SK-N-MC (cell line): ENCODE measurements at regions not wholly inside any gene's neighbourhood (a gene's known extent, or its start where the extent isn't known, plus 50 kb on each side); places are given as distances from the start of the nearest gene placed in this dataset.

Experiments used
- EZH2 ChIP-seq: fragments of 200-600 bp; sonication (generic); IDR thresholded peaks from one replicate; pipeline ENCODE4 v1.6.1; 2017; ENCODE audit warnings: antibody characterized with exemption
- POLR2AphosphoS5 ChIP-seq: IDR thresholded peaks from 2 replicates; pipeline ENCODE4 v1.6.1; 2012; ENCODE audit warnings: mild to moderate bottlenecking, low read depth, low read length, borderline replicate concordance

DNA sequence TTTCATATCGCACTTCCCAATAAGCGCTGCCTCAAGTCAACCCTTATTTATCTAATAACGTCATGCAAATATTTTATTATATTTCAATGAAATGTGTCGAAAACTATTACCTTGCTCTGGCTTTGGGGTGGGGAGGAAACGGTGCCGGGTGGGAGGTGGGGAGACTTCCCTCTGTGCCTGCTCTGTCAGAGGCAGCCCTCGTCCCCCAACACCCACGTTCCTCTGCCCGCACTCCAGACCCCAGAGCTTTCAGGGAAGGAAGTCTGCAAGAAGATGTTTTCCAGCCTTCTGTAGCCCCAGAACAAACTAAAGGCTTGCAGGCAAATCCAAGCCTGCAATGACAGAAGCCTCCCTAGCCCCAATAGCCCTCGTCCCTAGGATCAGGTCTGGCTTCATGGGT is 235.7 kb downstream of the BUD13 start:
- no peak for TF ChIP-seq EZH2
- no peak for TF ChIP-seq POLR2AphosphoS5
